Forelimb muscle (tissue), 1 donor: ENCODE measurements at regions not wholly inside any gene's neighbourhood (a gene's known extent, or its start where the extent isn't known, plus 50 kb on each side); places are given as distances from the start of the nearest gene placed in this dataset.
"Not testable (repeated sequence)": the region's sequence is repeated elsewhere in the genome, so short reads cannot be mapped to it uniquely, and the experiment has no call there.

ENCODE experiments used
- DNase-seq: peaks from one replicate; pipeline ENCODE4 v3.0.0-alpha.2; 2013; ENCODE audit warnings: low read depth

DNA sequence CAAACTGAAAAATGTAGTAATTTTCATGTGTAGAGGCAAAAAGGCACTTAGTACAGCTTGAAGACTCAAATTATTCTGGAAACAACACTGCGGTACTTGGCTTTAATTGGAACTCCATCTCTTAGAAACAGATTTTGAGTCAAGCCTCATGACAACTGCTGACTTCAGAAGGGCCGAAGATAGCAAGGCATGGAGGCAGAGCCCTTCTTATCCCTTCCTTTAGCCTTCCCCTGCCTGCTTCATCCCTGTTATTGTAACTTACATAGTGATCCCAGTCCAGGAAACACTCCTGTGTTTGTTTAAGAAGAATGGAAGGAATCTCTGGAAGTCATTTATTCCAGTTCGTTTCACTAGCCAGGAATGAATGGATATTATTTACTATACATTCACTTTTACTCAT, 110.9 kb upstream of the FAM98A start:
- DNase-seq, result no peak

DNA sequence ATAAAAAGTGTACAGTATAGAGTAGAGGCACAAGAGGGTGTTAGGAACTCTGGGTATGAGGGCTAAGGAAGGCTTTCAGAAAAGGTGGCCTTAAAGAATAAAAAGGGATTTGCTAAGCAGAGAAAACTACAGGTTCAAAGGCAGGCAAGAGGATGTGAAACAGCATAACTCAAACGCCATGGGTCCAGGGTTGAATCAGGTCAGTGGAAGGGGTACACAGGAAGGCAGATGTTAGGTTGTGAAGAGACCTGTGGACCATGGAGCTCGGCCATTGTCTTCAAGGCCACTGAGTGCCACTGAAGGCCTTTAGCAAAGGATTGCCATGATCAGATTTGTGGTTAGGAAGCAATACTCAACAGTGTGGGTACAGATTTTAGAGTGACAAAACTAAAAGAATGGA, 108.2 kb upstream of the FAM98A start:
- DNase-seq, result no peak

DNA sequence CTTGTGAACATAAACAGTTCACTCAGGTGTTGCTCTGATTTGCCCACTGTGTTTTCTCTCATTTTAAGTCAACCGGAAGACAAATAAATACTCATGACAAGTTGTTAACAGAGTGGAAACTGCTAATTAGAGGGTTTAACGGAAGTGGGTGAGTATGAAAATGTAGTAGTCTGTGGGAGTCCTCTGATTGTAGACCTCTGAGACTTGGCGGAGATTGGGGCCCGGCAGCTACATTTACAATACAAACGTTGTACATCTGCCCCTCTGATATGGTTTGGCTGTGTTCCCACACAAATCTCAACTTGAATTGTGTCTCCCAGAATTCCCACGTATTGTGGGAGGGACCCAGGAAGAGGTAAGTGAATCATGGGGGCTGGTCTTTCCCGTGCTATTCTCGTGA, 107.3 kb upstream of the FAM98A start:
- no peak for DNase-seq

DNA sequence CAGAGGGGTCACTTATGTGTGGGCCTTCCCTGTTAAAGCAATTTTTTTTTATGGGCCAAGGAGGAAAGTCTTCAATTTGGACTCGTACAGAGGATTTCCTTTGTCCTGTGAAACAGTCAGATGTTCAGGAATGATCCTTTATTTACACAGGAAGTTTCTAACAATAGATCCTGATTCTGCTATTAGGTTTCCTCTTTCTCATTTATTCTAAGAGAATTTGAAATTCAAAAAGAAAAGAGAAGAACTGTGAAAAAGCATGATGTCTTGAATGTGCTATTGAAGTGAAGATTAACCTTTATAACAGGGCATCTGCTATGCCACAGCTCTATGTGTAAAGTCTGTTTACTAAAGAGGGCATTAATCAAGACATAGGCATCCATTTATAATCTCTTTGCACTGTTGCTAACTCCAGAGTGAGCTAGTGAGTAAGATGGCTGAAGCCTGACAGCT, 105.3 kb upstream of the FAM98A start:
- DNase-seq, result no peak

DNA sequence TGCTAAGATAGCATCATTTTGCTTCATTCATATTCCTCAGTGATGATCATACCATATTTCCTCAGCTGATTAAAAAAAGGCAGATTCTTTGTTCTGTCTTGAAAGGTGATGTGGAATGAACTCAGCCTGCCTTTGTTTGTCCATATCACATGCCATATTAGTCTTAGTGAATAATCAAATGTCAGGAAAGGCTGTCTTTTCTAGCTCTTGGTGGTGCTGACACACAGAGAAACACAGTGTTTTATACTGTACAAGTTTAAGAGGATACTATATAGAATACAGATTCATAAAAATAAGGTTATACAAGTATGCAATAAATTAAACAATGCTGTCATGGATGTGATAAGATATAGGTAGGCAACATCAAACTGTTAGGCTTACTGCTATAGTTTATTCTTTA, 97.1 kb upstream of the FAM98A start:
- no peak for DNase-seq

DNA sequence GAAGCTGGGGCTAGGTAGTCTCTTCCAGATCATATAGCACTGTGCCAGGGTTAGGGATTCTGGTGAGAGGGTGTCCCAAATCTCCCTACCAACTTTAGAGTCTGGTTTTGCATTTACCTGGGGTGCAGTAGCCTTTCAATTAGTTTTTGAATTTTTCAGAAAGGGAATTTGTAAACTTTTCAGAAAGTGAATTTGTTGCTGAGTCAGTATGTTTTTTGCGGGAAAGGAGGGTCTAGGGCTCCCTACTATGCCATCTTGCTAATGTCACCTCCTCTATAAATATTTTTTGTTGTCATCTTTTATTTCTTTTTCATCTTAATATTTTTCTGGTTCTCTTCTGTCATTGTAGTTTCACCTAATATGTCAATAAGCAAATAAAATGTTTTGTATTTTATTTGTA, 95.8 kb upstream of the FAM98A start:
- no peak for DNase-seq

DNA sequence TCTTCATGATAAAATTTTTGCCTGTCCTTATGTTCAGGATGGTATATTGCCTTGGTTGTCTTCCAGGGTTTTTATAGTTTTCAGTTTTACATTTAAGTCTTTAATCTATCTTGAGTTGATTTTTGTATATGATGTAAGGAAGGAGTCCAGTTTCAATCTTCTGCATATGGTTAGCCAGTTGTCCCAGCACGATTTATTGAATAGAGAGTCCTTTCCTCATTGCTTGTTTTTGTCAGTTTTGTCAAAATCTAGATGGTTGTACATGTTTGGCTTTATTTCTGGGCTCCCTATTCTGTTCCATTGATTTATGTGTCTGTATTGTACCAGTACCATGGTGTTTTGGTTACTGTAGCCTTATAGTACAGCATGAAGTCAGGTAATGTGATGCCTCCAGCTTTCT, 91.6 kb upstream of the FAM98A start:
- not testable (repeated sequence) for DNase-seq

DNA sequence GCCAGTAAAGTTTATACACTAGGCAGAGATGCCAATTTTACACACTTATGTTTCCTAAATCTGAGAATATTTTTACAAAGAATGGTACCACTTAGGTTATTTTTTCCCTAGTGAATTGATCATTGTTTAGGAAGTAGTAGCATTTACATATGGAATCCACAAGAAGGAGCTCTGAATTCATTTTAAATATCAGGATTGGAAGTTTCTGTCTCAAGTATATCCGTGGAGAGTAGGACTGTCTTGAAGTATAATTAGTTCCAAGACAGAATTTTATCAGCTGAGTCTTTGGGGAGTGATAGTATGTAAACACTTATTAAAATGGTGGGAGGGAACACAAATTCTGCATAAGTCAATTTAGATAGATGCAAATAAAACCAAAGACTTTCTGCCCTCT, 82.3 kb upstream of the FAM98A start:
- no peak for DNase-seq

DNA sequence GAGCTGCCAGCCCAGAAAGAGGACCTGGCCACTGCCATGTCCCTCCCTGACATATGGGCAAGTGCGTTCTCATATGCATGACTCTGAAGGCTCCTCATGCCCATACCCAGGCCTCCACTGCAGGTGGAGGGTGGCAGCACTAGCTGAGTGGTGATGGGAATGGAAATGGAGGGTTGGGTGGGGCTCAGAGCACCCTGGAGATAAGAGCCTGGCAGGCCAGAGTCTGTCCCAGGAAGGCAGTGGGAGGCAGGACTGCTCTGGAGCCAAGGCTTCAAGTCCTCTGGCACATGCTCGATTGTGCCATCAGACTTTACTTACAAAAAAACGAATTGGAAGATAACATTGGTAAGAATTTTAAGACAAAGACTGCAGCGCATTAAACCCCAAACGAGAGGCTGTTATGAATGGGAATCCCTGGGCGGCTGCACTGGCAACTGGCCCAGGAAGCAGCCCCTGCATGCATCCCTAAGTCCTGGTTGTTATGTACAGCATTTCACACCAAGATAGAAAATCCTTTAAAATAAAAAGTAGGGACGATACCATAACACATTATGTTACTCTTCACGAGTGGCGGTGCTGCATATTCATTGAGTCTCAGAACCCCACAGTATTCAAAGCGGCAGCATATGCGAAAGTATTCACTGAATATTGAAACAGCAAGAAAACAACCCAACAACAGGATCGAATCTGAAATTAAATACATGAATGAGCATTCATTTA, 81.7 kb upstream of the FAM98A start:
- DNase-seq, result no peak

DNA sequence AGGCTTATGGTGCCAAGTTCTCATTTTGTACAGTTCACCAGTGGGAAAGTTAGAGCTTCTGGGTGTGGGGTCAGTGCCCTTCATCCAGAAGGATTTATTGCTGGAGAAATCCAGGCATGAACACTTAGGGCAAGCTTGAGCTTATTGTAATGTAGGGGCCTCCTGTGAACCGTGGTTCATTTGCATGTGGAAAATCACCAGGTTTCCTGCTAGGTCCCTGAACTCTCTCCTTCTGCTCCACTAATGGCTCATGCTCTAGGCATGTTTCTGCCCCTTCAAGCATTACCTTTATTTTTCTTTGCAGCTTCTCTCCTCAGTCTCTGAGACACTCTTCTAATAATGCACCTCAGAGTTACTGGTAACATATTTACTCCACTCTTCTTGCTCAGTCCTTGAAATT, 79.3 kb upstream of the FAM98A start:
- no peak for DNase-seq

DNA sequence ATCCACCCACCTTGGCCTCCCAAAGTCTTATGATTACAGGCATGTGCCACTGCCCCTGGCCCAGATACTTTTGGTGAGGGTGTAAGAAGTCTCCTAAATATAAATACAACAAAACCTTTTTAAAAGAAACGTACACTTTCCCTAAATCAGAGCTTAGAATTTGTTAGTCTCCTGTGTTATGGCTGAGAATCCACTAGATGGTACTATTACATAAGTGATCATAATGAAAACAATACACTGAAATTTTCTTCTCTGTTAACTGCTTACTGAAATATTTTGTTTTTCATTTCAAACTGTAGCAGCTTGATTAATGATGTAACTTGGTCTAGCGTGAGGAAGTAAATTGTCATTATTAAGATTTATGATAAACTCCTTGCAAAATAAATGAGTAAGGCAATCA, 74.8 kb upstream of the FAM98A start:
- DNase-seq, result no peak

DNA sequence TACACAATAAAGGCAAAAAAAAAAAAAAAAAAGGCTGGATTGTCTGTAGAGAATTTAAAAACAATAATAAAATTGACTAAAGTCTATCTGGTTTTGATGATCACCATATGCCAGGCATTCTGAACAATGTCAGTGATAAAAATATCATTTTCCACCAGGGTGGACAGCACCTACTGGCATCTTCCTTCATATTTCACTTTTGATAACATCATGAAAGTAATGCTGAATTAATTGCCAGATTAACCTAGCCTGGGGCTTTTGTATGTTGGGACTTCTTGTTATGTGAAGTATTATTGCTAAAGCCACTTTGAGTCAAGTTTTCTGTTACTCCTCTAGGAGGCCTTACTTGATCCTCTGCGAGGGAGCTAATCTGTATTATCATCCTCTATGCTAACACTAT, 73.8 kb upstream of the FAM98A start:
- DNase-seq, result no peak

DNA sequence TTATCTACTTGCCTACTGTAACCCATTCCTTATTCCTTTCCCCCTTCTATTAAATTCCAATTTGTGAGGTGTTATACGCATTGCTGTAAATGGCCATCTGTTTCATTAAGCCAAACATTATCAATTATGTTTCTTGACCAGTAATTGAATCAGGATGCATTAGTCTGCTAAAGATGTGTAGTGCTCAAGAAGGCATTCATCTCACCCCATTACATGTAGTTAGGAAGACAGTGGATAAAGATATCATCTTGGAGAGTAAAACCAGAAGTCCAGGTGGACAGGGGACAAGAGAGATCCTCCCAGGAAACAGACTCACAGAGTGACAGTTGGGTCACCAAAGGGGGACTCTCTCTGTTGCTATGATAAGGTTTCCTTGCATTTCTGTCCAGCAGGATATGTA, 73.3 kb upstream of the FAM98A start:
- no peak for DNase-seq

DNA sequence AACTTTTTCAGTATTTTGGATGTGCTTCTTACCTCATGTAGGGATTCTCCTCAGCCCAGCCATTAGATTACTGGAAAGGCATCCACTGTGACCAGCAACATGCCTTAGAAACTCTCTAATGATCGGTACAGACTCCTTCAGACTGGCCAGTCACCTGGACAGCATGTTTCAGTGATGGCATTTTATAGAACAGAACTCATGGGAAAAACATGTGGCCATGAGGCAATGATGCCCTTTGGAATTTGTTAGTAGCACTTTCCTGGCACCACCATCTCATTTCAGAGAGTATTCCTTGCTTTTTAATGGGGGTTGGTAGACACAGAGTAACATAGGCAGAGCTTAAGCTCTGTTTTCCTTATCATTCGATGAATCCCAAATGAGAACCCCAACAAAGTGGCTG, 72.1 kb upstream of the FAM98A start:
- DNase-seq, result no peak

DNA sequence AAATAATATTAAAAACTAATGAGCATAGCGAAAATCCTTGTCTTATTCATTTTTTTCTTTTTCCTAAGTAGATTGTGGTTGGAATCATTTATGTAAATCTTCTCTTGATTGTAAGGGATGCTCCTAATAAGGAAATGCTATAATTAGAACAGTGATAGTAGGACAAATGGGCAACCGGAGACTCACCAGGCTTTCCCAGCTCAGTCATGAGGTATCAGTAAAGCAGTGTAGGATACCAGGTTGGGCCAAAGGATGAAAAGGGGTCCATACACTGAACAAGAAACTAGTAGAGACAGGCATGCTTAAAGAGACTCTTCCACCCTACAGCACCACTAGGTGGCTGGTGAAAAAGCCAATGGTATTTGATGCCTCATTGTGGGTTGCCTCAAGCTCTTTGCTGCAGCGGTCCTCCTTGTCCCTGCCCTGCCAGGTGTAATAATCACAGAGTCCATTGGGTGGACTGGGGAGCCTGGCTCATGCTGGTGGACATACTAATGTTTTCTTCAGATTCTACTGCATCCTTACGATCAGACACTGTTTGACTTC, 71.4 kb upstream of the FAM98A start:
- DNase-seq, result no peak

DNA sequence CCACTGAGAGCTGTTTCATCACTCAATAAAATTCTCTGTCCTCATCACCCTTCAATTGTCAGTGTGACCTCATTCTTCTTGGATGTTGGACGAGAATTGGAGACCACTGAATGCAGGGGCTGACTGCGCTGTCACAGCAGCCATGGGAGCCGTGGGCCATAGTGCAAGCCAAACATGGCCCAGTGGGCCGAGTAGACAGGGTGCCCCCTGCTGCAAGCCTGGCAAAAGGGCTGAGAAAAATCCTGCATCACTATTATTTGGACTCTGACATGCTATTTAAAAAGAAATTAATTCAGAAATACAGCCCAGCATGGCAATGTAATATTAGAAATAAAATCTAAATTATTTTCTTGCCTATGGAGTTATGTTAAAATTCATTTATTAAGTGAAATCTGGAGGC, 67.8 kb upstream of the FAM98A start:
- DNase-seq, result no peak

DNA sequence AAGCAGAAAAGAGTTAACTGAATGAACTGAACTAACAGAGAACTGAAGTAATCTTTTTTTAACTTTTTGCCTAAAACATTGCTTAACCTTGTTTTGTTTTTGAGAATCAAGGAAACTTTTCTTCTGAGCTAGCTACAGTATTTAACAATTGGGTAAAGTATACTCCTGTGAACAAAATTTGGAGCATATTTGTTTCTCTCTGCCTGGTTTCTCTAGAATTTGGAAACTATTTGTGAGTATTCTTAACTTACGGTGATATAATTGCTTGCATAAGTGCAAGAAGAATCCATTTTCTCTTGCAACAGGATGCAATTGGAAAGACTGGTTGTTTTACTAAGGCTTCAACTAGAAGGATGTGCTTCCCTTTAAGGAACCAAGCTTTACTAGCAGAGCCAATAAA, 65.9 kb upstream of the FAM98A start:
- DNase-seq, result no peak

DNA sequence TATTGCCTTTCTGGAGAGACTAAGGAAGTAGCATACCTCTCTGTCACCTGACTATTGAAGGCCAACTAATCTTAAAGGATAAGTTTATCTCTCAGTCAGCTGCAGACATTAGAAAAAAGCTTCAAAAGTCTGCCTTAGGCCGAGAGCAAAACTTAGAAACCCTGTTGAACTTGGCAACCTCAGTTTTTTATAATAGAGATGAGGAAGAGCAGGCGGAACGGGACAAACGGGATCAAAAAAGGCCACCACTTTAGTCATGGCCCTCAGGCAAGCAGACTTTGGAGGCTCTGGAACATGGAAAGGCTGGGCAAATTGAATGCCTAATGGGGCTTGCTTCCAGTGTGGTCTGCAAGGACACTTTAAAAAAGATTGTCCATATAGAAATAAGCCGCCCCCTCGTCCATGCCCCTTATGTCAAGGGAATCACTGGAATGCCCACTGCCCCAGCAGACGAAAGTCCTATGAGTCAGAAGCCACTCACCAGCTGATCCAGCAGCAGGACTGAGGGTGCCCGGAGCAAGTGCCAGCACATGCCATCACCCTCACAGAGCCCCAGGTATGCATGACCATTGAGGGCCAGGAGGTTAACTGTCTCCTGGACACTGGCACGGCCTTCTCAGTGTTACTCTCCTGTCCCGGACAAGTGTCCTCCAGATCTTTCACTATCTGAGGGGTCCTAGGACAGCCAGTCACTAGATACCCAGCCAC, 61.5 kb upstream of the FAM98A start:
- DNase-seq, result no peak

DNA sequence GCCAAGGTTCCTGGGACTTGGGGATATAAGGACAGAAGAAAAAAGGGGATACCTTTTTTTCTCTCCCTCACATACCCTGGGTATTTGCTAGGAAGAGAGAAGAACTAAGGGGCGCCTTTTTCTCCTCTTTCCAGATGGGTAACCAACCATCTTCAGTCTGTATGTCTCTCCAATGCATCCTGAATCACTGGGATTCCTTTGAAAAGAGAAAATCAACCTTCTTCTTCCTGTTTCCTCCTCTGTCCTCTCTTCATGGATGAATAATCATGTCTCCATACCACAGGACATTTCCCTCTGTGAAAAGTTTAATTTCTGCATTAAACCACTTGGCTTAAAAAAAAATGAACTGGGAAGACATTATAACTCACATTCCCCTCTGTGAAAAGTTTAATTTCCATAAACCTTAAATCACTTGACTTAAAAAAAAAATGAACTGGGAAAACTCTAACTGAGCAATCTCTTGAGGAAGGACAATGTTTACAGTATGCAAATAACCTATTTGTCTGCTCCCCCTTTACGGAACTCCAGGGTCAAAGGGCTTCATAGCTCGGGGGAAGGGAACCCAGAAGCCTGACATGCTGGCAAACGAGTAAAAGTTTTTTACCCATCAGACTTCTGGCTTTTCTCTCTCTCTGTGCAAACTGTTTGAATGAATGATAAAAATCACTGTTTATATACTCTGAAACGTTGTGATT, 56.7 kb upstream of the FAM98A start:
- no peak for DNase-seq

DNA sequence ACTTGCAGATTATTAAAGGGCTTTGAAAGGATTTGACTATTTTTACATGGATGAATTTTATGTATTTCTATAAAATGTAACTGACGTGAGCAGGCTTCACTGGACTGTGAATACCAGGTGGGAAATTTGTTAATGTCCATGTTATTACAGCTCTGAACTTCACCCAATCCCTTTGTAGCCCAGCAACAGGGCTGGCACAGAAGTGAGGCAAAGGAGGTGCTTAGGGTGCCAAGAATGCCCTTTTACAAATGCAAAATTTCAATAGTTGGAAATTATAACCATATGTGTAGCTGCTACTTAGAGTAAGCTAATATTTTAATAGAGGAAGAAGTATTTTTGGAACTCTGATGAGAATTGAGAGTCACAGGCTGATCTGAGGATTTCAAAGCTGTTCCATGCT, 53.7 kb upstream of the FAM98A start:
- no peak for DNase-seq

DNA sequence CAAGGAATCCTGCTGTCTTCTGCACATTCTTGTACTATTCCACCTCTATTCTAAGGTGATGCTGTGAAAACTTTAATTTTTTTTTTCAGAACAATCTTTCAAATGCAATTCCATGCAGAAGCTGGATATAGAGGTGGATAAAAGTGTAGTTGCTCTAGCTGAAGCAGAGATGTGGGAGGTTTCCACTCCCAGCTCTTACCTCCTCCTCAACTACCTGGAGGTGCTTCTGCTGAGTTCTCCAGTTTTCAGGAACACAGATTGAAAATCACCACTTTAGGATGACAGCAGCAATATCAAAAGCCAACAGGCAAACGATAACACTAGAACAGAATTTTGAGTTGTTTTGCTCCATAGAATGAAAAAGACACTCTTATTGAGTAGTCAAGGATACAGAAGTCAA, 51.1 kb upstream of the FAM98A start:
- no peak for DNase-seq
